ENCODE measurements at regions not wholly inside any gene's neighbourhood (a gene's known extent, or its start where the extent isn't known, plus 50 kb on each side); places are given as distances from the start of the nearest gene placed in this dataset.

DNA sequence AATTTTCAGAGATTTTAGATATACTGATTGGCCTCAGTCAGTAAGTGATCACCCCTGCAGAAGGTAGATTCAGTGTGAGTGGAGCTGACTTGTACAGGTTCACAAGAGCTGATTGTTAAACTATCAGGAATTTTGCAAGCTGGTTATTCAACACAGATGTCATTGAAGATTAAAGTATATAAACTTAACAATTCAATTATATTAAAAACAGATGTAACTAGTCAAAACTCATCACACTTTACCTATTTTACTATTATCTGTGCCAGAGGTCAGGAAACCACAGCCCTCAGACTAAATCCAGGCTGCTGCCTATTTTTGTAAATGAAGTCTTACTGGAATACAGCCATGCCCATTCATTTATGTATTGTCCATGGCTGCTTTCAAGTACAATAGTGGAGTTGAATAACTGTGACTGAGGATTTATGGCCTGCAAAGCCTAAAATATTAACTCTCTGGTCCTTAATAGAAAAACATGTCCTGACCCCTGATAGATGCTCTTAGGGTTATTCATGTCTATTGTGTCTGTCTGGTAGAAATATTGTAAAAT is 429.3 kb upstream of the PDZRN3 start:
- ATAC-seq (ENCODE audit: low read depth) = no peak

DNA sequence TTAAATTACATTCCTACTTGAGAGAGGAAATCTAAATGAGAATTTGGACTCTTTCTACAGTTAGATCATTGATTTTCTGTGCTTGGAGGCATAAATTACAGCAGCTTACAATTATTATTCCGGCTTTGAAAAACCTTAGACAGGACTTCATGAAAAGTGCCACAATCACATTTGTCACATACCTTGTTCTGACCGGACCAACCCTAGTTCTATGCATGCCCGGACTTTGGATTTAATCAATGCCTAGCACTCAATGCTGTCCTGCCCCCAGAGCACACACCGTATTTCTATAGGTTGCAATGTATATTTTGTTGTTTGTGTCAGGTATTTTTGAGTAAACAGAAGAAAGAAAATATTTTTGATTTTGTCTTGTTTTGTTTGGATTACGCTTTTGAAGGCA is 424.7 kb upstream of the PDZRN3 start:
- CTCF ChIA-PET = no interaction called here
- H3K9me3 Mint-ChIP-seq = peaks cover 7% of the 10 kb centered on the region
- TF ChIP-seq, protein P1, sequence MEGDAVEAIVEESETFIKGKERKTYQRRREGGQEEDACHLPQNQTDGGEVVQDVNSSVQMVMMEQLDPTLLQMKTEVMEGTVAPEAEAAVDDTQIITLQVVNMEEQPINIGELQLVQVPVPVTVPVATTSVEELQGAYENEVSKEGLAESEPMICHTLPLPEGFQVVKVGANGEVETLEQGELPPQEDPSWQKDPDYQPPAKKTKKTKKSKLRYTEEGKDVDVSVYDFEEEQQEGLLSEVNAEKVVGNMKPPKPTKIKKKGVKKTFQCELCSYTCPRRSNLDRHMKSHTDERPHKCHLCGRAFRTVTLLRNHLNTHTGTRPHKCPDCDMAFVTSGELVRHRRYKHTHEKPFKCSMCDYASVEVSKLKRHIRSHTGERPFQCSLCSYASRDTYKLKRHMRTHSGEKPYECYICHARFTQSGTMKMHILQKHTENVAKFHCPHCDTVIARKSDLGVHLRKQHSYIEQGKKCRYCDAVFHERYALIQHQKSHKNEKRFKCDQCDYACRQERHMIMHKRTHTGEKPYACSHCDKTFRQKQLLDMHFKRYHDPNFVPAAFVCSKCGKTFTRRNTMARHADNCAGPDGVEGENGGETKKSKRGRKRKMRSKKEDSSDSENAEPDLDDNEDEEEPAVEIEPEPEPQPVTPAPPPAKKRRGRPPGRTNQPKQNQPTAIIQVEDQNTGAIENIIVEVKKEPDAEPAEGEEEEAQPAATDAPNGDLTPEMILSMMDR (IDR thresholded peaks at IDR 0.05) = no peak
- ATAC-seq (ENCODE audit: low read depth) (no peak), DNase-seq (no peak)
- no peaks in the 10 kb centered on the region for H3K4me1 Mint-ChIP-seq
- intact Hi-C loops (cut with micrococcal nuclease) = no loop called here
- no peak overlapping the region for H3K27ac Mint-ChIP-seq
- POLR2A ChIA-PET = no interaction called here
- H3K36me3 Mint-ChIP-seq (ENCODE audit: low read depth) = no peaks in the 10 kb centered on the region
- no peak overlapping the region for H3K4me3 Mint-ChIP-seq
- no peaks in the 10 kb centered on the region for H3K27me3 Mint-ChIP-seq

More for the DNA sequence above, 429.3 kb upstream of the PDZRN3 start:
- Mint-ChIP-seq H3K4me3 (no peak overlapping the region), H3K27me3 (no peaks in the 10 kb centered on the region), H3K4me1 (no peaks in the 10 kb centered on the region), H3K36me3 (ENCODE audit: low read depth) (no peaks in the 10 kb centered on the region), H3K27ac (no peak overlapping the region), H3K9me3 (peaks cover 6% of the 10 kb centered on the region)
- POLR2A ChIA-PET = no interaction called here
- TF ChIP-seq, protein P1 (IDR thresholded peaks at IDR 0.05) = no peak
- no peak for DNase-seq
- CTCF ChIA-PET = no interaction called here
- intact Hi-C loops (cut with micrococcal nuclease) = no loop called here

DNA sequence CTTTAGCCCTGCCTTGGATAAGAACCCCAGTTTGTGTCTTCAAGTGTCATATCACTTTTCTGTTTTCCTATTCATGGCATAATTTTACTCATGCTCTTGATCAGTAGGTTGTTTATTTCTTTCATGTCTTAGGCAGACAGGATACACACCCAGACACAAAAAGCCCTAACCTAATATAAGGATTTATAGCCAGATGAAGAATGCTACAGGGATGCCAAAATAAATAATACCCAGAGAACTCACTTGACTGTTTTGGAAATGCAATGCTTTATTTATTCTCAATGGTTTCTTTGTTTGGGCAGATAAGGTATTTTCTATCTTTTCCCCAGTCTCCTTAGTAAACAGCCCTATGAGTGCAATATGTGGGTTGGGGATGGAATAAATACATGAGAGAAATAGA is 424.0 kb upstream of the PDZRN3 start:
- Mint-ChIP-seq H3K4me3 (no peak overlapping the region), H3K36me3 (ENCODE audit: low read depth) (no peaks in the 10 kb centered on the region), H3K27ac (no peak overlapping the region), H3K27me3 (no peaks in the 10 kb centered on the region), H3K9me3 (peaks cover 7% of the 10 kb centered on the region), H3K4me1 (no peaks in the 10 kb centered on the region)
- ATAC-seq (ENCODE audit: low read depth) (no peak), DNase-seq (no peak)
- TF ChIP-seq, protein P1 (IDR thresholded peaks at IDR 0.05) = no peak
- intact Hi-C loops (cut with micrococcal nuclease) = no loop called here
- ChIA-PET CTCF (no interaction called here), POLR2A (no interaction called here)

DNA sequence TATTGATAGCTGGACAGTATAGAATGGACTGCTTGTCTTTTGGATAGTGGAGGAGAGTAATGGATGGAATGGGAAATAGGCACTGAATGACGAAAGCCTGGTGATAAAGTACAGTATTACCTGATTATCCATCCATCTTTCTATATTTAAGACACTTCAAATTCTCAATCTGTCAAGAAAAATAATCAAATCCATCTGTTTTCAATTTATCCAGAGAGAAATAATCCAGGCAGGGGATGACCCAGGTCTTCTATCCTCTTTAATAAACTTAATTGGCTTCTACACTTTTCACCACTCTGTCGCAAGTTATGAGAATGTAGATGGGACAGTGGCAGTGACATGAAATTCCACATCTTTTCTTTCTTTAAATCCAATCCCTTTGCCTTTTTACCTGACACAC is 420.3 kb upstream of the PDZRN3 start:
- intact Hi-C loops (cut with micrococcal nuclease) = no loop called here
- DNase-seq (no peak), ATAC-seq (ENCODE audit: low read depth) (no peak)
- Mint-ChIP-seq H3K9me3 (peaks cover 5% of the 10 kb centered on the region), H3K36me3 (ENCODE audit: low read depth) (no peaks in the 10 kb centered on the region), H3K27ac (no peak overlapping the region), H3K27me3 (no peaks in the 10 kb centered on the region), H3K4me1 (no peaks in the 10 kb centered on the region), H3K4me3 (no peak overlapping the region)
- TF ChIP-seq, protein P1 (IDR thresholded peaks at IDR 0.05) = no peak
- ChIA-PET CTCF (no interaction called here), POLR2A (no interaction called here)

DNA sequence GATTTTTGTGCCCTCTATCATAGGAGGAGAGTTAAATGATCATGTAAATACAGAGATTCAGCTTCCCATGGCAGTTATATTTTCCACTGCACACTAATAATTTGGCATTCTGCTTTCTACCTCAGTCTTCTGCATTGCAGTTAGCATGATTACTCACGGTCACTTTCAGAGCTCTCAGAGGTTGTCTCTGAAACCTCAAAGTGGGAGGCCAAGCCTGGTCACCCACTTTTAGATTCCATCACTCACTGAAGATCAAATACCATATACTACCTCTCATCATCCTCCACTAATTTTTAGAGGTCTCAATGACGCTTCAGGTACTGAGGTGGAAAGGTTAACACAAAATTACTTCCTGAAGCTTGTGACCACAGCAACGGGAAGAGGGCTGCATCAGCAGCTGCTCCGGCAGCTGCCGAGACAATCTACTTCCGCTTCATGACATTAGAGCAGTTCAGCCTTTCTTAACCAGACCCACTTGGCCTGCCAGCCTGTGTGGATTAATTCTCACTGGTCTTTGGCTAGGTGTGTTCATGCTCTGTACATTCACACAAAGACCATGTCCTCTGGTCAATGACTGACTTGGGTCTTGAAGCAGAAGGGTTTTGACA is 416.4 kb upstream of the PDZRN3 start:
- no peaks in the 10 kb centered on the region for H3K4me1 Mint-ChIP-seq
- no peak overlapping the region for H3K4me3 Mint-ChIP-seq
- no peak for DNase-seq
- no peak overlapping the region for H3K27ac Mint-ChIP-seq
- ChIA-PET CTCF (no interaction called here), POLR2A (no interaction called here)
- peaks cover 2% of the 10 kb centered on the region for H3K9me3 Mint-ChIP-seq
- no peaks in the 10 kb centered on the region for H3K36me3 Mint-ChIP-seq (ENCODE audit: low read depth)
- H3K27me3 Mint-ChIP-seq = no peaks in the 10 kb centered on the region
- TF ChIP-seq, protein P1 (IDR thresholded peaks at IDR 0.05) = no peak
- intact Hi-C loops (cut with micrococcal nuclease) = no loop called here
- no peak for ATAC-seq (ENCODE audit: low read depth)

Data from activated B cell treated with CpG ODN at 0.5 μM for 24 hours (primary cell).